ENCODE measurements at regions not wholly inside any gene's neighbourhood (a gene's known extent, or its start where the extent isn't known, plus 50 kb on each side); places are given as distances from the start of the nearest gene placed in this dataset.
"Not testable (repeated sequence)": the region's sequence is repeated elsewhere in the genome, so short reads cannot be mapped to it uniquely, and the experiment has no call there.

- DNase-seq (ENCODE audit: low spot score): no peak
Observed at GRCh38 chr21:28877318-28877884, 115.3 kb downstream of the LTN1 start.

DNA sequence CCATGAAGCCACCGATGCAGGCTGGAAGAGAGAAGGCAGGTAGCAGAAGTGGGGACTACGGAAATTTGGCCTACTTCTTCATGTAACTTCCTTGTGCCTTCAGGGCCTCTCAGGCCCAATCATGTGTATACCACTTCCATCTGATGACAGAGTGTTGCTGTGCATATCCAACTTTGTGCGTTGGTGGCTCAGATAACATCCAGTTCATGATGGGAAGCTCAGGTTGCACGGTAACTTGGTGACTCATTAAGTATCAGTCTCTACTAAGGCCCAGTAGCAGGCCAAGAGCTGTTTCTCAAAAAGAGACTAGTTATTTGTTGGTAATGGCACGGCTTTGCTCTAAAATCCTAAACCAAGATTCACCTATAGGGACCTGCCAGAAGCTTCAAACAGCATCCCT lies 117.6 kb downstream of the LTN1 start:
- no peak for DNase-seq (ENCODE audit: low spot score)

GRCh38 chr21:28872218-28872617 lies 120.5 kb downstream of the LTN1 start:
- DNase-seq (ENCODE audit: low spot score): no peak

DNA sequence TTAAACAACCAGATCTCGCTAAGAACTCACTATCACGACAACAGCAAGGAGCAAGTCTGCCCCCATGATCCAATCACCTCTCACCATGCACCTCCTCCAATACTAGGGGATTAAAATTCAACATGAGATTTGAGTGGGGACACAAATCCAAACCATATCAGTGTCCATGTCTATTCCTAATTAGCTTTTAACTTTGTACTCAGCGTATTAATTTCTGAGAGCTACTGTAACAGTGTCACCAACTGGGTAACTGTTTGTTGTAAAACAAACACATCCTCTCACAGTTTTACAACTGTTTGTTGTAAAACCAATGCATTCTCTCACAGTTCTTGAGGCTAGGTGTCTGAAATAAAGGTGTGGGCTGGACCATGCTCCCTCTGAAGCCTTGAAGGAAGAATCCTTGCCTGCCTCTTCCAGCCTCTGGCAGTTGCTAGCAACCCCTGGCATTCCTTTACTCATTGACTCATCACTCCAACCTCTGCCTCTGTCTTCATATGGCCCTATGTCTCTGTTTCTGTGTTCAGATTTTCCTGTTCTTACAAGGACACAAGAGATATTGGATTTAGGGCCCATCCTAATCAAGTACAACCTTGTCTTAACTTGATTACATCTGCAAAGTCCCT lies 121.2 kb downstream of the LTN1 start:
- no peak for DNase-seq (ENCODE audit: low spot score)

- DNase-seq (ENCODE audit: low spot score): no peak
Observed at GRCh38 chr21:28867401-28867800, 125.3 kb downstream of the LTN1 start.

- no peak for DNase-seq (ENCODE audit: low spot score)
Observed at GRCh38 chr21:28865488-28866186, 127.0 kb downstream of the LTN1 start.

DNA sequence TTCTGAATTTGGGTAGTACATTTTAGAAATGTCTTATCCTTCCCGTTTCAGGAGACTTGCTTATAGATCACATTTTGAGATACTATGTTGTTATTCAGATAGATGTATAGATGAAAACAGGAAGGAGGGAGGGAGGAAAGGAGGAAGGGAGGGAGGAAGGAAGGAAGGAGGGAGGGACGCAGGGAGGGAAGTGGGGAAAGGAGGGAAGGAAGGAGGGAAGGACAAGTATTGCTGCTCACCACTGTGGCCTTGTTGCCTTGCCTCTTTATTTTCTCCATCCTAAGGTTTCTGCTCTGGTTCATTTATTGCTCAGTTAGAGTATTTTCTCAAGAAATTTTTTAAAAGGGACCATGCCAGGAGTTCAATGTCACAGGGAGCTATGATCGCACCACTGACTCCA lies 134.3 kb downstream of the LTN1 start:
- DNase-seq (ENCODE audit: low spot score): no peak

- DNase-seq (ENCODE audit: low spot score): no peak
Observed at GRCh38 chr21:28857752-28858151, 134.9 kb downstream of the LTN1 start.

- no peak for DNase-seq (ENCODE audit: low spot score)
Observed at GRCh38 chr21:28856588-28857250, 136.0 kb downstream of the LTN1 start.

DNA sequence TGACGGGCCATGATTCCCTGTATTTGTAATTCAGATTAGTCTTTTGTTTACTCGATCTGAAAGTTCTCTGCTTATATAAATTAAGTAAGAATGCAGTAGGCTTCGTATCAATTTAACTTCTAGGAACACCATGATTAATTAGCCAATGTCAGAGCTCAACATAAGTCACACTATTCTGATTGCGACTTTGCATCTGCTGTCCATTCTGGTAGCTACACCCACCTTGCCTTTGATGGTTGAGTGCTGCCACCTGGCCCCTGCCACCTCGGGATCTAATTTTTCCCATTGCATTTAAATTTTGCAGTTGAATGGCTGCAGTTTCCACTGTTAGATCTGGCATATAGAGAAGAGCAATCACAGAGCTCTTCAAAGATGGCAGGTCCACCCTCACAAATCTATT lies 140.0 kb downstream of the LTN1 start:
- DNase-seq (ENCODE audit: low spot score): no peak

- DNase-seq (ENCODE audit: low spot score): no peak
Observed at GRCh38 chr21:28851645-28852044, 141.0 kb downstream of the LTN1 start.

DNA sequence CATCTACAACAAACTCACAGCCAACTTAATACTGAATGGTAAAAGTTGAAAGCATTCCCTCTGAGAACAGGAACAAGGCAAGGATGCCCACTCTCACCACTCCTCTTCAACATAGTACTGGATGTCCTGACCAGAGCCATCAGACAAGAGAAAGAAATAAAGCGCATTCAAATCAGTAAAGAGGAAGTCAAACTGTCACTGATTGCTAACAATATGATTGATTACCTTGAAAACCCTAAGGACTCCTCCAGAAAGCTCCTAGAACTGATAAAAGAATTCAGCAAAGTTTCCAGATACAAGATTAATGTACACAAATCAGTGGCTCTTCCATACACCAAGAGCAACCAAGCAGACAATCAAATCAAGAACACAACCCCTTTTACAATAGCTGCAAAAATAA lies 153.4 kb downstream of the LTN1 start:
- DNase-seq (ENCODE audit: low spot score): not testable (repeated sequence)

GRCh38 chr21:28837426-28837825 lies 155.3 kb downstream of the LTN1 start:
- DNase-seq (ENCODE audit: low spot score): peak; percentile 31

GRCh38 chr21:28836588-28836987 lies 156.1 kb downstream of the LTN1 start:
- peak; percentile 17 for DNase-seq (ENCODE audit: low spot score)

DNA sequence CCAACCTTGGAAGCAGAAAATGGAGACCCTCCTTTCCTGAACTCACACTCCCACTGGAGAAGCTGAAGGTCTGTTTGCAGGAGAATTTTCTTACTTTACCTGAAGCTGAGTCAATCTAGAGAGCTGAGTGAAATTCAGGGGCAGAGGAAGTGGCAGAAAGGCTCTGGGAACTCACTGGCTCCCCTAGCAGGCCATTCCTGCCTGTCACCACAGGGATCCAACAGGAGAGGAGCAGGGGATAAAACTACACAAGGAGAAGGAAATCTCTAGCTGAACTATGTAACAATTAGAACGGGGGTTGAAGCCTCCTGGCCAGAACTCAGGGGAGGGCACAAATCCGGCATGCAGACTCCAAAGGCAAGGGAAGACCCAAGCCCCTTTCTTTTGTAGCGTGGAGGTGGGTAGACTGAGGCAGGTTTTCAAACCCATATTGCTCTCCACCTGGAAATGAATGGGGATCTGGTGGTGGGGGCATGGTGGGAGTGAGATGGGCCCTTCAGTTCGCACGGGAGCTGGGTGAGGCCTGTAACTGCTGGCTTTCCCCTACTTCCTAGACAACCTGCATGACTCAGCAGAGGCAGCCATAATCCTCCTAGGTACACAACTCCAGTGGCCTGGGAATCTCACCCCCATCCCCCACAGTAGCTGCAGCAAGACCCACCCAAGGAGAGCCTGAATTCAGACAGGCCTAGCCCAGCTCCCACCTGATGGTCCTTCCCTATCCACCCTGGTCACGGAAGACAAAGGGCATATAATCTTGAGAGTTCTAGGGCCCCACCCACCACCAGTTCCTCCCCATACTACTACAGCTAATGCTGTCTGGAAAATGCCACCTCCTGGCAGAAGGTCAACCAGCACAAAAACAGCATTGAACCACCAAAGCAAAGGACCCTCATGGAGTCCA lies 158.1 kb downstream of the LTN1 start:
- DNase-seq (ENCODE audit: low spot score): no peak

DNA sequence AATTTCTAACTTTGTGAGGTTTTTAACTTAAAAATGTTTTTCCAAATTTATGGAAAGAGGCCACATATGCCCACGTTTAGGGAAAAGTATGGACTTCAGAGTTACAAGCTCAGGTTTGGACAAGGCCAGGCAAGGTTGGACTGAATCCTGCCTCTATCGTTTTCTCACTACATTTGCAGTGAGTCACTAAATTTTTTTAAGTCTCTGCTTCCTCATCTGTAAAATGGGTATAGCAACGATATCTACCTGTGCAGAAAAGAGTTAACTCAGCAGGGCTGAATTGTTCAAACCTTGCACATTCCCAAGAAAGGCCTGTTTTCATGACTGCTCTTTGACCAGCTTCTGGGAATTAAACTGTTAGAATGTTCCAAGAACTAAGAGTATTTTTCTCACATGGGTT lies 159.1 kb downstream of the LTN1 start:
- peak; percentile 5 for DNase-seq (ENCODE audit: low spot score)

DNA sequence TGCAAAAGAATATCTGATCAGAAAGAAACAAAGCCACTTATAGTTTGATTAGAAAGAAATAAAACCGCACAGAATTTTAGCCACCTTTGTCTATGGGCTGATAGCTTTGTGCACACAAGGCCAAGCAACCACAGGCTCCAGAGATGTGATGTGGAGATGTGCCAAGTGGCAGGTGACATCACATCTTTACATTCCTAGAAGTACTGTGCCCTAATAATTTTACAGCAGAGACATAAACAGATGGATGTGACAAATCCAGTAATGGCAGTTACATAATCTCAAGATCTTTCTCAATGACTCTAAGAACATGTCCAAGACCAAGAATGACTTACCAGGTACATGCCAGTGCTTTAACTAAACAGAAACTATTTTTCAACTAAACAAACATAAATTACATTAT lies 159.5 kb downstream of the LTN1 start:
- DNase-seq (ENCODE audit: low spot score): peak; percentile 15

DNA sequence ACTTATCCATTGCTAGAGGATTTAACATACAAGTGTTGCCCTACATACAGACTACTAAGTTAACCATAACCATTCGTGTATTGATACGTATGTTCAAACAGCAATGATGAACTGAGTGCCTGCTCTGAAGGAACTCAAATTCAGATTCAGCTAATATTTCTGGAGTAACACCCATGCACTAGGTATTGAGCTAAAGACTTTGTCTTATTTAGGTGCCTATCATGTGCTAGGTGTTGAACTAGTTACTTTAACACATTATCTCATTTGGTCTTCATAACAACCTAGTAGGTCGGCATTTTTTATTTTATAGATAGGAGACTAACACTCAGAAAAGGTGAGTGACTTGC lies 160.0 kb downstream of the LTN1 start:
- DNase-seq (ENCODE audit: low spot score): no peak

- peak; percentile 64 for DNase-seq (ENCODE audit: low spot score)
Observed at GRCh38 chr21:28832013-28832714, 160.5 kb downstream of the LTN1 start.

DNA sequence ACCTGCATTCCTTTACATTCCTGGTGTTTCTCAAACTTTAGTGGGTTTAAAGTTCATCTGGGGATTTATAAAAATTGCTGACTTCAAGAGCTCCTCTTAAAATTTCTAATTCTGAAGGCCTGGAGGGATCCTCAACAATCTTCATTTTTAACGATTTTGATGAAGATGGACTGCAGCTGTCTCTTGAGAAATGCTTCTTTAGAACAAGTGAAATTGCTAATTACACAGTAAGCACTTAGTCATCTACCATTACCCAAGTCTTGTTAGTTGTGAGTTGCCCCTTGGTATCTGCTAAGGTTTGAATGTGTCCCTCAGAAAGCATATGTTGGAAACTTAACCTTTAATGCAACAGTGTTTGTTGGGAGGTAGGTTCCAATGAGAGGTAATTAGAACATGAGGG lies 163.7 kb downstream of the LTN1 start:
- no peak for DNase-seq (ENCODE audit: low spot score)

DNA sequence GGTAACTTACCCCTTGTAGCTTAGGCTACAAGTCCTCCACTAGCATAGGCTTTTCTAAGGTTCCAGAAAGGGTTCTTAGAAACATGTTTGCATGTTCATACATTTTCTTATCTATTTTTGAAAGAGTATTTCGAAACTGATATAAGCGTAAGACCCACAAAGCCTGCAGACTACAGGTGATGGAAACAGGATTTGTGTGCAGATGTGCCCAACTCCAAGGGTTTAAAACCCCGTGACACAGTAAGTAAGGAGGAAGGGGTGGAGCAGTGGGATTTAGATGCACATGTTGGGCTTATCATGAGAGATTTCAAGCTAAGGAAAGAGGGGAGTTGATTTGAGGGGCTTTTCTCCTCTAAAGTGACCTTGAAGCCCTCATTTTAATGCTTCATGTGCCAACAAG lies 164.7 kb downstream of the LTN1 start:
- no peak for DNase-seq (ENCODE audit: low spot score)

DNA sequence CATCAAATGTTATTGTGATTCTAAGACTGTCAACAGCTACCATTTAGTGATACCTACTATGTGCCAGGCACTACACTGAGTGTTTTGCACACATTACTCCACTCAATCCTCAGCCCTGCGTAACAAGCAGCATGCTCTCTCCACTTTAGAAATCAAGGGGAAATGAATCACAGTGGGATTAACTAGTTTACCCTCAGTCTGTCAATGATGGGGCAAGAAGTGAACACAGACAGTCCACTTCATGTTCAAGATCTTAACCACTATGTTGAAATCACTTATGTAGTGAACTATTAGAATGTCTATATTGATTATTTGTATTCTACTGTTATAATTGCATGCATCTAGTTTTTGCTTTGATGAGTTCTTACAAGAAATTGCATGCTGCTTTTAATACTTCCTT lies 165.3 kb downstream of the LTN1 start:
- no peak for DNase-seq (ENCODE audit: low spot score)
